Thyroid gland (tissue), 4 donors: ENCODE measurements at regions not wholly inside any gene's neighbourhood (a gene's known extent, or its start where the extent isn't known, plus 50 kb on each side); places are given as distances from the start of the nearest gene placed in this dataset.

Experiments used
- DNase-seq, 2 donors: peaks; one replicate each; pipeline ENCODE4 v3.0.0-alpha.2; 2019
- H3K27ac ChIP-seq, 3 donors: fragments of 200-600 bp; sonication (generic); 1 replicate in 2 of 3; 2 replicates in 1 of 3; pipeline ENCODE4 v1.5.1; 2016 to 2019; ENCODE audit warnings: mild to moderate bottlenecking in 1 of 3, moderate library complexity in 1 of 3
- H3K27me3 ChIP-seq: fragments of 200-600 bp; sonication (generic); one replicate; pipeline ENCODE4 v1.5.1; 2019
- H3K36me3 ChIP-seq, 2 donors: fragments of 200-600 bp; sonication (generic); one replicate each; pipeline ENCODE4 v1.5.1; 2016 to 2019
- H3K4me1 ChIP-seq, 2 donors: fragments of 200-600 bp; sonication (generic); one replicate each; pipeline ENCODE4 v1.5.1; 2017 to 2019
- H3K4me3 ChIP-seq, 3 donors: fragments of 200-600 bp; sonication (generic); replicated peaks in 1 of 3; 1 replicate in 2 of 3; 2 replicates in 1 of 3; pipeline ENCODE4 v1.5.1; 2016; ENCODE audit warnings: mild to moderate bottlenecking in 1 of 3
- H3K9me3 ChIP-seq: fragments of 200-600 bp; sonication (generic); one replicate; pipeline ENCODE4 v1.5.1; 2017
- CTCF ChIP-seq, 6 experiments: fragments of 200-600 bp in 3 of 6; fragments of 450-650 bp in 3 of 6; sonication (generic) in 3 of 6; IDR thresholded peaks; one replicate each; pipeline ENCODE4 v1.5.1; 2016 to 2019; ENCODE audit warnings: antibody characterized with exemption in 6 of 6, mild to moderate bottlenecking in 2 of 6, inconsistent platforms in 1 of 6, moderate library complexity in 1 of 6
- POLR2A ChIP-seq, 2 donors: fragments of 450-650 bp; IDR thresholded peaks; one replicate each; pipeline ENCODE4 v1.6.1; 2017; ENCODE audit warnings: antibody characterized with exemption in 2 of 2, mild to moderate bottlenecking in 2 of 2, moderate library complexity in 1 of 2
- WGBS, 2 donors: methylation state at CpG; one replicate each; pipeline ENCODE4 v1.1.5; 2017; 5-methylcytosine and 5-hydroxymethylcytosine counted together
- intact Hi-C: fragments of 100-400 bp; cut with DNase I; formaldehyde crosslinking; loops from one replicate; pipeline ENCODE4 v1.15.1; 2023

- no peaks in the 10 kb centered on the region for H3K36me3 ChIP-seq
- 85 to 90% methylated on average over 2 of the region's 2 CpGs for WGBS, 2 donors
- H3K4me1 ChIP-seq, result no peaks in the 10 kb centered on the region
- no peaks in the 10 kb centered on the region for H3K9me3 ChIP-seq
- H3K27ac ChIP-seq, result no peak overlapping the region
- TF ChIP-seq POLR2A (IDR thresholded peaks at IDR 0.05) (no peak), CTCF (IDR thresholded peaks at IDR 0.05) (no peak)
- no peak for DNase-seq
- no peaks in the 10 kb centered on the region for H3K27me3 ChIP-seq
- intact Hi-C loops, result no loop called here
- H3K4me3 ChIP-seq, result no peak overlapping the region
Measured at GRCh38 chr20:51211191-51211590, 188.3 kb upstream of the KCNG1 start.

GRCh38 chr20:51210084-51210483, 187.2 kb upstream of the KCNG1 start:
- Histone ChIP-seq H3K9me3 (no peaks in the 10 kb centered on the region), H3K4me1 (no peaks in the 10 kb centered on the region), H3K36me3 (no peaks in the 10 kb centered on the region), H3K27me3 (no peaks in the 10 kb centered on the region), H3K27ac (no peak overlapping the region), H3K4me3 (no peak overlapping the region)
- DNase-seq, result no peak
- no peak for TF ChIP-seq CTCF (IDR thresholded peaks at IDR 0.05)
- no peak for TF ChIP-seq POLR2A (IDR thresholded peaks at IDR 0.05)
- WGBS, 2 donors, result 62 to 84% methylated on average over 1 of the region's 1 CpG
- intact Hi-C loops, result no loop called here

GRCh38 chr20:51208162-51208561, 185.3 kb upstream of the KCNG1 start:
- intact Hi-C loops, result no loop called here
- H3K4me3 ChIP-seq, result no peak overlapping the region
- WGBS, 2 donors, result 50 to 52% methylated on average over 3 of the region's 3 CpGs

GRCh38 chr20:51206032-51206662, 183.2 kb upstream of the KCNG1 start:
- Histone ChIP-seq H3K27me3 (no peaks in the 10 kb centered on the region), H3K4me1 (no peaks in the 10 kb centered on the region), H3K4me3 (no peak overlapping the region), H3K27ac (no peak overlapping the region), H3K36me3 (no peaks in the 10 kb centered on the region), H3K9me3 (no peaks in the 10 kb centered on the region)
- intact Hi-C loops, result no loop called here
- TF ChIP-seq CTCF (IDR thresholded peaks at IDR 0.05) (no peak), POLR2A (IDR thresholded peaks at IDR 0.05) (no peak)
- no peak for DNase-seq
- WGBS, 2 donors, result 86 to 92% methylated on average over 5 of the region's 5 CpGs

More at GRCh38 chr20:51208162-51208561, 185.3 kb upstream of the KCNG1 start:
- H3K27me3 ChIP-seq, result no peaks in the 10 kb centered on the region
- no peaks in the 10 kb centered on the region for H3K9me3 ChIP-seq
- no peaks in the 10 kb centered on the region for H3K4me1 ChIP-seq
- H3K36me3 ChIP-seq, result no peaks in the 10 kb centered on the region
- DNase-seq, result no peak
- no peak overlapping the region for H3K27ac ChIP-seq
- TF ChIP-seq POLR2A (IDR thresholded peaks at IDR 0.05) (no peak), CTCF (IDR thresholded peaks at IDR 0.05) (no peak)

GRCh38 chr20:51204794-51205193, 181.9 kb upstream of the KCNG1 start:
- TF ChIP-seq POLR2A (IDR thresholded peaks at IDR 0.05), result no peak
- TF ChIP-seq CTCF (IDR thresholded peaks at IDR 0.05), result no peak
- Histone ChIP-seq H3K27ac (no peak overlapping the region), H3K4me1 (no peaks in the 10 kb centered on the region), H3K4me3 (no peak overlapping the region), H3K27me3 (no peaks in the 10 kb centered on the region), H3K36me3 (no peaks in the 10 kb centered on the region), H3K9me3 (no peaks in the 10 kb centered on the region)
- intact Hi-C loops, result no loop called here
- 64 to 81% methylated on average over 1 of the region's 1 CpG for WGBS, 2 donors
- DNase-seq, result no peak
